GM23248 (cell line): ENCODE measurements at regions not wholly inside any gene's neighbourhood (a gene's known extent, or its start where the extent isn't known, plus 50 kb on each side); places are given as distances from the start of the nearest gene placed in this dataset.

Experiments
- EZH2 ChIP-seq: fragments of 200-600 bp; sonication (generic); IDR thresholded peaks from 2 replicates; pipeline ENCODE4 v1.6.1; 2018; ENCODE audit warnings: antibody characterized with exemption, mild to moderate bottlenecking; ENCODE audit not compliant: insufficient read depth, poor library complexity, severe bottlenecking
- EZH2phosphoT487 ChIP-seq: fragments of 200-600 bp; sonication (generic); IDR thresholded peaks from 2 replicates; pipeline ENCODE4 v1.6.1; 2018; ENCODE audit warnings: antibody characterized with exemption, moderate library complexity, mild to moderate bottlenecking, low read depth; ENCODE audit not compliant: insufficient read depth

DNA sequence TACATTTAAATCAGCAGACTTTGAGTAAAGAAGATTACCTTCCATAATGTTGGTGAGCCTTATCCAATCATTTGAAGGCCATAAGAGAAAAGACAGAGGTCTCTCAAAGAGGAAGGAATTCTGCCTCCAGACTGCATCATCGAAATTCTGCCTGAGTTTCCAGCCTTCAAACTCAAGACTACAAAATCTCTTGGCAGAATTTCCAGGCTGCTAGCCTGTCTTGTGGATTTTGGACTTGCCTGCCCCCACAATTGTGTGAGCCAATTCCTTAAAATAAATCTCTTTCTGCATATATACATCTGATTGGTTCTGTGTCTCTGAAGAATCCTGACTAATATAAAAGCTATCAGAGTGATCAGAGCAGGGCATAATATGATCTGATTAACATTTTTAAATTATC is 216.6 kb upstream of the CPHXL start:
- TF ChIP-seq EZH2phosphoT487 (no peak), EZH2 (no peak)
